ENCODE measurements at regions not wholly inside any gene's neighbourhood (a gene's known extent, or its start where the extent isn't known, plus 50 kb on each side); places are given as distances from the start of the nearest gene placed in this dataset.
A peak's percentile ranks its signal among the peaks of the same experiment; 100 is the strongest.

DNA sequence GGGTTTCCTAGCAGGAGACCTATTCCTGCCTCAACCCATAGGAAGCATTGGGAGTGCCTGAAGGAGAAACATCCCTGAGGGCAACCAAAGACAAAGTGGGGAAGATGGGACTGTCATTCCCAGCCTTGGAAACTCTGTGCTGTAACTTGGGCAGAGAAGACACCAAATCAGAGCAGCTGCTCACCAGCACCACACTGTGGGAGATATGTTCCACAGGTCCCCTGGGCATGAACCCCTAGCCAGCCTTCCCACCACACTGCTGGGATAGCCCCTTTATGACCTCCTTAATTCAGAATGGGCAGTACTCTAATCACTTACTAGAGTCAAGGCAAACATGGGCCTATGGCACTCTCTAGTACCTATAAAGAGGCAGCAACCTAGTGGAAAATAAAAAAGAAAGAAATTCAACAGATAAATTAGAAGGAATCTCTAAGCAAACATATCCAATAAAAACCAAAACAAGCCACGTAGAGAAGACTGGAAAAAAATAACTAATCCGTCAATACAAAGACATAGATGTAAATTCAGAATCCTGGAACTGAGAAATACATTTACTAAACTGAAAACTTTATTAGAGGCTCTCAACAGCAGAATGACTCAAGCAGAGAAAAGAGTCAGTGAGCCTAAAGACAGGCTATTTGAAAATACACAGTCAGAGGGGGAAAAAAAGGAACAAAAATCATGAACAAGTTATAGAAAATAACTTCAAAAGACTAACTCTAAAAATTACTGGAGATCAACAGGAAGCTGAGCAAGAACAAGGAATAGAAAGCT lies 878.4 kb upstream of the FRG1 start:
- ChIA-PET POLR2A (no interaction called here), CTCF (interaction anchor here (0.6 kb wide), 1 partner anchor 177 kb away, joined by 3 read pairs; no protein-coding TSS in a partner anchor)

DNA sequence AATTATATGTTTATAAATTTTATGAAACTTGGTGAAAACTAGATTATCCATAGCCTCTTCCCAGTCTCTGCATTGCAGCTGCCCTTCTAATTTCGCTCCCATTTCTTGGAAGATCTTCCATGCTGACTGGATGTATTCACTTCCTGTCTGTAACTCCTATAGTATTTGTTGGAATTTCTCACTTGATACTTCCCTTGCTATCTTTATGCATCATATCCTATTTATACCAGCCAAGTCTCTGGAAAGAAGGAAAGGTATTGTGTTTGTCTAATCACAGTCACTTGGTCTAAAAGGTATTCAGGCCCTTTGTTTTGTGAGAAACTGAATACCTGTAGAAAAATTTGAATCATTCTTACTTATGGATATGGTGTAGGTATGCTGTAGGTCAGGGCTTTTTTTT lies 870.9 kb upstream of the FRG1 start:
- H3K36me3 ChIP-seq (ENCODE audit: control insufficient read depth in 2 of 2, insufficient read depth in 1 of 2, low read length in 2 of 2): no peaks in the 10 kb centered on the region
- no peaks in the 10 kb centered on the region for H3K4me1 ChIP-seq (ENCODE audit: control insufficient read depth, insufficient read depth, low read length)
- no peak overlapping the region for H3K27ac ChIP-seq (ENCODE audit: extremely low read depth, low read depth, low read length)
- ChIA-PET CTCF (no interaction called here), POLR2A (no interaction called here)
- no peak overlapping the region for H3K4me3 ChIP-seq (ENCODE audit: low read depth, low read length)
- no peaks in the 10 kb centered on the region for H3K9me3 ChIP-seq (ENCODE audit: control insufficient read depth, insufficient read depth, low read depth, low read length)
- TF ChIP-seq, protein P1, sequence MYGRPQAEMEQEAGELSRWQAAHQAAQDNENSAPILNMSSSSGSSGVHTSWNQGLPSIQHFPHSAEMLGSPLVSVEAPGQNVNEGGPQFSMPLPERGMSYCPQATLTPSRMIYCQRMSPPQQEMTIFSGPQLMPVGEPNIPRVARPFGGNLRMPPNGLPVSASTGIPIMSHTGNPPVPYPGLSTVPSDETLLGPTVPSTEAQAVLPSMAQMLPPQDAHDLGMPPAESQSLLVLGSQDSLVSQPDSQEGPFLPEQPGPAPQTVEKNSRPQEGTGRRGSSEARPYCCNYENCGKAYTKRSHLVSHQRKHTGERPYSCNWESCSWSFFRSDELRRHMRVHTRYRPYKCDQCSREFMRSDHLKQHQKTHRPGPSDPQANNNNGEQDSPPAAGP (tag by site-specific recombination; IDR thresholded peaks at IDR 0.05): no peak
- TF ChIP-seq, protein P2, sequence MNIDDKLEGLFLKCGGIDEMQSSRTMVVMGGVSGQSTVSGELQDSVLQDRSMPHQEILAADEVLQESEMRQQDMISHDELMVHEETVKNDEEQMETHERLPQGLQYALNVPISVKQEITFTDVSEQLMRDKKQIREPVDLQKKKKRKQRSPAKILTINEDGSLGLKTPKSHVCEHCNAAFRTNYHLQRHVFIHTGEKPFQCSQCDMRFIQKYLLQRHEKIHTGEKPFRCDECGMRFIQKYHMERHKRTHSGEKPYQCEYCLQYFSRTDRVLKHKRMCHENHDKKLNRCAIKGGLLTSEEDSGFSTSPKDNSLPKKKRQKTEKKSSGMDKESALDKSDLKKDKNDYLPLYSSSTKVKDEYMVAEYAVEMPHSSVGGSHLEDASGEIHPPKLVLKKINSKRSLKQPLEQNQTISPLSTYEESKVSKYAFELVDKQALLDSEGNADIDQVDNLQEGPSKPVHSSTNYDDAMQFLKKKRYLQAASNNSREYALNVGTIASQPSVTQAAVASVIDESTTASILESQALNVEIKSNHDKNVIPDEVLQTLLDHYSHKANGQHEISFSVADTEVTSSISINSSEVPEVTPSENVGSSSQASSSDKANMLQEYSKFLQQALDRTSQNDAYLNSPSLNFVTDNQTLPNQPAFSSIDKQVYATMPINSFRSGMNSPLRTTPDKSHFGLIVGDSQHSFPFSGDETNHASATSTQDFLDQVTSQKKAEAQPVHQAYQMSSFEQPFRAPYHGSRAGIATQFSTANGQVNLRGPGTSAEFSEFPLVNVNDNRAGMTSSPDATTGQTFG (tag by site-specific recombination; IDR thresholded peaks at IDR 0.05; ENCODE audit: borderline replicate concordance): no peak
- TF ChIP-seq ZNF571 (tag by site-specific recombination; IDR thresholded peaks at IDR 0.05): no peak
- no peak for TF ChIP-seq SALL2 (tag by site-specific recombination; IDR thresholded peaks at IDR 0.05; ENCODE audit: borderline replicate concordance)
- TF ChIP-seq GLI2 (tag by site-specific recombination; IDR thresholded peaks at IDR 0.05; ENCODE audit: borderline replicate concordance, low read depth): no peak
- TF ChIP-seq, protein P3, sequence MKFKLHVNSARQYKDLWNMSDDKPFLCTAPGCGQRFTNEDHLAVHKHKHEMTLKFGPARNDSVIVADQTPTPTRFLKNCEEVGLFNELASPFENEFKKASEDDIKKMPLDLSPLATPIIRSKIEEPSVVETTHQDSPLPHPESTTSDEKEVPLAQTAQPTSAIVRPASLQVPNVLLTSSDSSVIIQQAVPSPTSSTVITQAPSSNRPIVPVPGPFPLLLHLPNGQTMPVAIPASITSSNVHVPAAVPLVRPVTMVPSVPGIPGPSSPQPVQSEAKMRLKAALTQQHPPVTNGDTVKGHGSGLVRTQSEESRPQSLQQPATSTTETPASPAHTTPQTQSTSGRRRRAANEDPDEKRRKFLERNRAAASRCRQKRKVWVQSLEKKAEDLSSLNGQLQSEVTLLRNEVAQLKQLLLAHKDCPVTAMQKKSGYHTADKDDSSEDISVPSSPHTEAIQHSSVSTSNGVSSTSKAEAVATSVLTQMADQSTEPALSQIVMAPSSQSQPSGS (tag by site-specific recombination; IDR thresholded peaks at IDR 0.05; ENCODE audit: low read depth): no peak
- TF ChIP-seq, protein P4, sequence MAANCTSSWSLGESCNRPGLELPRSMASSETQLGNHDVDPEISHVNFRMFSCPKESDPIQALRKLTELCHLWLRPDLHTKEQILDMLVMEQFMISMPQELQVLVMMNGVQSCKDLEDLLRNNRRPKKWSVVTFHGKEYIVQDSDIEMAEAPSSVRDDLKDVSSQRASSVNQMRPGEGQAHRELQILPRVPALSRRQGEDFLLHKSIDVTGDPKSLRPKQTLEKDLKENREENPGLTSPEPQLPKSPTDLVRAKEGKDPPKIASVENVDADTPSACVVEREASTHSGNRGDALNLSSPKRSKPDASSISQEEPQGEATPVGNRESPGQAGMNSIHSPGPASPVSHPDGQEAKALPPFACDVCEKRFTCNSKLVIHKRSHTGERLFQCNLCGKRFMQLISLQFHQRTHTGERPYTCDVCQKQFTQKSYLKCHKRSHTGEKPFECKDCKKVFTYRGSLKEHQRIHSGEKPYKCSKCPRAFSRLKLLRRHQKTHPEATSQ (tag by site-specific recombination; IDR thresholded peaks at IDR 0.05): no peak
- TF ChIP-seq ZBTB8A (tag by site-specific recombination; IDR thresholded peaks at IDR 0.05): no peak

More for the DNA sequence above, 878.4 kb upstream of the FRG1 start:
- H3K9me3 ChIP-seq (ENCODE audit: control insufficient read depth, insufficient read depth, low read depth, low read length): no peaks in the 10 kb centered on the region
- no peaks in the 10 kb centered on the region for H3K36me3 ChIP-seq (ENCODE audit: control insufficient read depth in 2 of 2, insufficient read depth in 1 of 2, low read length in 2 of 2)
- H3K4me3 ChIP-seq (ENCODE audit: low read depth, low read length): no peak overlapping the region
- H3K27ac ChIP-seq (ENCODE audit: extremely low read depth, low read depth, low read length): no peak overlapping the region
- peaks cover 4% of the 10 kb centered on the region; the same call in 1 of the 2 replicates for H3K4me1 ChIP-seq (ENCODE audit: control insufficient read depth, insufficient read depth, low read length)
- TF ChIP-seq OVOL3 (tag by site-specific recombination; IDR thresholded peaks at IDR 0.05): no peak
- TF ChIP-seq ZNF311 (tag by site-specific recombination; IDR thresholded peaks at IDR 0.05; ENCODE audit: borderline replicate concordance): no peak
- TF ChIP-seq SETDB1 (IDR thresholded peaks at IDR 0.05; ENCODE audit: insufficient read length, low read length): peak; percentile 88

DNA sequence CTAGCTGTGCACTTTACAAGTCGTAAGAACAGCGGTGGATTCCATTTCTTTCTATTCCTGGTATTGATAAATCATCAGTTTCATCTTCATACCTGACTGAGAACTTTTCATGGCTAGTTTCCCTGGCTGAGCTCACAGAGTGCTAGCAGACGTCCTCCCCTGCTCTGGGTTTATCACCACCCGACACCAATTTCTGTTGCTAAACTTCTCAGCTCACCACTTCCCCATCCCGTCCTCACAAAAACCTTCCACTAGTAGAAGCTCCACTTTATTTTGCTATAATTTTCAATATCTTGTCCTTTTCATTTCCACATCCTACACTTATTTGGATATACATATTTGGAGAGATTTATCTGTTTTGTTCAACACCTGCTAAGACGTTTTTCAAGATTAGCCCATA lies 869.4 kb upstream of the FRG1 start:
- no peak overlapping the region for H3K4me3 ChIP-seq (ENCODE audit: low read depth, low read length)
- H3K4me1 ChIP-seq (ENCODE audit: control insufficient read depth, insufficient read depth, low read length): no peaks in the 10 kb centered on the region
- no peaks in the 10 kb centered on the region for H3K36me3 ChIP-seq (ENCODE audit: control insufficient read depth in 2 of 2, insufficient read depth in 1 of 2, low read length in 2 of 2)
- ChIA-PET CTCF (interaction anchor here (0.6 to 1.1 kb wide), 2 partner anchors 19 to 137 kb away, joined by 3 to 4 read pairs; no protein-coding TSS in a partner anchor), POLR2A (no interaction called here)
- H3K9me3 ChIP-seq (ENCODE audit: control insufficient read depth, insufficient read depth, low read depth, low read length): no peaks in the 10 kb centered on the region
- TF ChIP-seq ZNF426 (tag by site-specific recombination; IDR thresholded peaks at IDR 0.05): no peak
- TF ChIP-seq ZNF777 (tag by site-specific recombination; IDR thresholded peaks at IDR 0.05; ENCODE audit: borderline replicate concordance): no peak
- no peak for TF ChIP-seq ZBTB7A (tag by site-specific recombination; IDR thresholded peaks at IDR 0.05; ENCODE audit: low read depth)
- TF ChIP-seq KLF16 (tag by site-specific recombination; IDR thresholded peaks at IDR 0.05): no peak
- TF ChIP-seq ZFP69B (tag by site-specific recombination; IDR thresholded peaks at IDR 0.05): no peak
- H3K27ac ChIP-seq (ENCODE audit: extremely low read depth, low read depth, low read length): no peak overlapping the region
